Mesenchymal stem cell (in vitro differentiated cells and primary cell): ENCODE measurements at regions not wholly inside any gene's neighbourhood (a gene's known extent, or its start where the extent isn't known, plus 50 kb on each side); places are given as distances from the start of the nearest gene placed in this dataset.

Source experiments
- DNase-seq: peaks from one replicate; pipeline ENCODE4 v3.0.0-alpha.2; 2013
- H2AFZ ChIP-seq: one replicate; pipeline ENCODE4 v1.6.1; 2013; ENCODE audit warnings: low read depth, mild to moderate bottlenecking, control low read depth, inconsistent platforms, low read length, moderate library complexity
- H2AK5ac ChIP-seq: 2 replicates; pipeline ENCODE4 v1.6.1; 2013; ENCODE audit warnings: low read length, moderate library complexity, mild to moderate bottlenecking, inconsistent platforms; ENCODE audit not compliant: severe bottlenecking
- H2BK120ac ChIP-seq: one replicate; pipeline ENCODE4 v1.6.1; 2013; ENCODE audit warnings: low read depth, mild to moderate bottlenecking, inconsistent platforms, low read length, moderate library complexity
- H2BK12ac ChIP-seq, 2 experiments: one replicate each; pipeline ENCODE4 v1.6.1; 2013; ENCODE audit warnings: inconsistent platforms in 2 of 2, low read length in 2 of 2, mild to moderate bottlenecking in 2 of 2, moderate library complexity in 2 of 2, control low read depth in 1 of 2
- H2BK15ac ChIP-seq: one replicate; pipeline ENCODE4 v1.6.1; 2013; ENCODE audit warnings: mild to moderate bottlenecking, low read depth, inconsistent platforms; ENCODE audit not compliant: poor library complexity, severe bottlenecking
- H2BK5ac ChIP-seq: 2 replicates; pipeline ENCODE4 v1.6.1; 2013; ENCODE audit warnings: low read depth, mild to moderate bottlenecking, low read length, control low read depth, inconsistent platforms; ENCODE audit not compliant: poor library complexity, severe bottlenecking
- H3K14ac ChIP-seq, 2 experiments: one replicate each; pipeline ENCODE4 v1.6.1; 2013; ENCODE audit warnings: inconsistent platforms in 2 of 2, low read length in 2 of 2, control low read depth in 1 of 2, mild to moderate bottlenecking in 1 of 2, moderate library complexity in 1 of 2
- H3K18ac ChIP-seq, 2 experiments: one replicate each; pipeline ENCODE4 v1.6.1; 2013; ENCODE audit warnings: inconsistent platforms in 2 of 2, low read length in 2 of 2, control low read depth in 1 of 2, low read depth in 1 of 2, mild to moderate bottlenecking in 1 of 2
- H3K23ac ChIP-seq, 2 experiments: one replicate each; pipeline ENCODE4 v1.6.1; 2013; ENCODE audit warnings: inconsistent platforms in 2 of 2, low read length in 2 of 2, mild to moderate bottlenecking in 2 of 2, moderate library complexity in 2 of 2, control low read depth in 1 of 2
- H3K27ac ChIP-seq: 2 replicates; pipeline ENCODE4 v1.5.1; 2013; ENCODE audit warnings: mild to moderate bottlenecking, moderate library complexity, low read length, control low read depth, inconsistent platforms; ENCODE audit not compliant: poor library complexity, severe bottlenecking
- H3K27me3 ChIP-seq, 2 experiments: 2 replicates each; pipeline versions ENCODE4 v1.6.1 to v1.7.0; 2013; ENCODE audit warnings: low read length in 2 of 2, mild to moderate bottlenecking in 2 of 2, moderate library complexity in 2 of 2, control low read depth in 1 of 2, inconsistent platforms in 1 of 2; ENCODE audit not compliant: control insufficient read depth in 1 of 2, insufficient read depth in 1 of 2
- H3K36me3 ChIP-seq, 2 experiments: 2 replicates each; pipeline versions ENCODE4 v1.6.1 to v1.7.0; 2013; ENCODE audit warnings: low read length in 2 of 2, control low read depth in 1 of 2, inconsistent platforms in 1 of 2, low read depth in 1 of 2, mild to moderate bottlenecking in 1 of 2; ENCODE audit not compliant: insufficient read depth in 2 of 2, control insufficient read depth in 1 of 2
- H3K4ac ChIP-seq, 2 experiments: one replicate each; pipeline ENCODE4 v1.6.1; 2013; ENCODE audit warnings: inconsistent platforms in 2 of 2, low read length in 2 of 2, mild to moderate bottlenecking in 2 of 2, moderate library complexity in 2 of 2, control low read depth in 1 of 2, low read depth in 1 of 2
- H3K4me1 ChIP-seq: 2 replicates; pipeline ENCODE4 v1.6.1; 2013; ENCODE audit warnings: low read depth, low read length, control low read depth; ENCODE audit not compliant: control insufficient read depth, insufficient read depth
- H3K4me2 ChIP-seq: 2 replicates; pipeline ENCODE4 v1.6.1; 2013; ENCODE audit warnings: low read length, mild to moderate bottlenecking, inconsistent platforms; ENCODE audit not compliant: poor library complexity, severe bottlenecking
- H3K4me3 ChIP-seq, 2 experiments: 2 replicates each; pipeline versions ENCODE4 v1.5.1 to v1.7.0; 2013; ENCODE audit warnings: low read length in 2 of 2, mild to moderate bottlenecking in 2 of 2, control low read depth in 1 of 2, low read depth in 1 of 2; ENCODE audit not compliant: insufficient read depth in 1 of 2
- H3K79me1 ChIP-seq: replicated peaks from 2 replicates; pipeline ENCODE4 v1.6.1; 2013; ENCODE audit warnings: mild to moderate bottlenecking, control low read depth, low read length, inconsistent platforms; ENCODE audit not compliant: poor library complexity, severe bottlenecking
- H3K9ac ChIP-seq: 2 replicates; pipeline ENCODE4 v1.7.0; 2013; ENCODE audit warnings: mild to moderate bottlenecking, low read length, moderate library complexity
- H3K9me3 ChIP-seq: 2 replicates; pipeline ENCODE4 v1.7.0; 2013; ENCODE audit warnings: mild to moderate bottlenecking, low read length; ENCODE audit not compliant: control insufficient read depth
- H4K8ac ChIP-seq: one replicate; pipeline ENCODE4 v1.6.1; 2013; ENCODE audit warnings: inconsistent platforms, mild to moderate bottlenecking, low read length, moderate library complexity
- H4K91ac ChIP-seq: one replicate; pipeline ENCODE4 v1.6.1; 2013; ENCODE audit warnings: mild to moderate bottlenecking, low read length, inconsistent platforms
- WGBS: methylation state at CpG from one replicate; pipeline ENCODE4 v1.1.7; 2013; ENCODE audit warnings: mixed read lengths; 5-methylcytosine and 5-hydroxymethylcytosine counted together

DNA sequence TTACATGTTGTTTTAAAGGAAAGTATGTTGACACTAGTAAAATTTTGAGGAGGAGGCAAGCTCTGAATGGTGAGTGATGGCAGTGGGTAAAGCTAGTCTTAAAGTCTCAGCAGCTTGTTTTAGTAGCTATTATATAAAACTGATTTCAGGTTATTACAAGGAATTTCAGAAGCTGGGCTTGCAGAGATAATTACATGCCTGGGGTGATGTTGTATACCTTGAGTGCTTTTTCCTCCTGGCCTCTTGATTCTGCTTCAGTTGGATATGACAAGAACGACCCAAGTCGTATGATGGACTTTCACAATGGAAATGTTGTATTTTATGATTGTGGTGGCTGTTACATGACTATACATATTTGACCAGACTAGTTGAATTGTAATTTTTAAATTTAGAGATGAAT, 175.5 kb upstream of the ADGRL3 start:
- H4K8ac ChIP-seq: no peak overlapping the region
- no peak overlapping the region for H3K14ac ChIP-seq
- no peaks in the 10 kb centered on the region for H3K27me3 ChIP-seq
- no peak overlapping the region for H2AFZ ChIP-seq
- H3K4me1 ChIP-seq: no peaks in the 10 kb centered on the region
- no peaks in the 10 kb centered on the region for H3K36me3 ChIP-seq
- H3K4ac ChIP-seq: no peak overlapping the region
- DNase-seq: no peak
- H2BK120ac ChIP-seq: no peak overlapping the region
- 93% methylated on average over 2 of the region's 2 CpGs for WGBS
- no peak overlapping the region for H3K4me2 ChIP-seq
- H2BK15ac ChIP-seq: no peak overlapping the region
- no peak overlapping the region for H3K23ac ChIP-seq
- no peak overlapping the region for H3K27ac ChIP-seq
- no peak overlapping the region for H2BK12ac ChIP-seq
- H2BK5ac ChIP-seq: no peak overlapping the region
- H3K79me1 ChIP-seq: no peaks in the 10 kb centered on the region
- no peak overlapping the region for H3K18ac ChIP-seq
- no peaks in the 10 kb centered on the region for H3K9me3 ChIP-seq
- H3K4me3 ChIP-seq: no peak overlapping the region
- H4K91ac ChIP-seq: no peak overlapping the region
- H2AK5ac ChIP-seq: no peak overlapping the region
- no peak overlapping the region for H3K9ac ChIP-seq

DNA sequence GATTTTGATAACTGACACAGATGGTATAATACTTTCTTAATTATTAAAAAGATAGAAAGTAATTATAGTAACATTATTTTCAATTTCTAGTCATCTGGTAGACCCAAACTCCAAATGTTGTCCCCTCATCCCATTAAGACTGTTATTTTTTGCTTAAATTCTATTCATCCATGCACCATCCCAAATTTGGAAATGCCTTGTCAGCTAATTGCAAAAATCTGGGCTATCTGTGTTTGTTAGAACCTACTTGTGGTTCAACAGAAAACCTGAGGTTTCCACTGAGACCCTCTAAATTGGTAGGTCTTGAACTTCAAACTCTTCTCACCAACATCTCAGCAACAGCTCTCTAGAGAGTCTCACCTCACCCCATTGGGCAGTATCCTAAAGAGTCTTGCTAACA, 172.2 kb upstream of the ADGRL3 start:
- Histone ChIP-seq H2BK120ac (no peak overlapping the region), H3K79me1 (no peaks in the 10 kb centered on the region), H2AK5ac (no peak overlapping the region), H2BK5ac (no peak overlapping the region), H4K91ac (no peak overlapping the region), H3K4ac (no peak overlapping the region), H3K27me3 (no peaks in the 10 kb centered on the region), H3K9ac (no peak overlapping the region), H3K9me3 (peaks cover 3% of the 10 kb centered on the region), H3K14ac (no peak overlapping the region), H2BK12ac (no peak overlapping the region), H3K36me3 (no peaks in the 10 kb centered on the region), H3K27ac (no peak overlapping the region), H2BK15ac (no peak overlapping the region), H2AFZ (no peak overlapping the region), H3K4me3 (no peak overlapping the region), H3K4me2 (no peak overlapping the region), H4K8ac (no peak overlapping the region), H3K23ac (no peak overlapping the region), H3K4me1 (no peaks in the 10 kb centered on the region), H3K18ac (no peak overlapping the region)
- no peak for DNase-seq

DNA sequence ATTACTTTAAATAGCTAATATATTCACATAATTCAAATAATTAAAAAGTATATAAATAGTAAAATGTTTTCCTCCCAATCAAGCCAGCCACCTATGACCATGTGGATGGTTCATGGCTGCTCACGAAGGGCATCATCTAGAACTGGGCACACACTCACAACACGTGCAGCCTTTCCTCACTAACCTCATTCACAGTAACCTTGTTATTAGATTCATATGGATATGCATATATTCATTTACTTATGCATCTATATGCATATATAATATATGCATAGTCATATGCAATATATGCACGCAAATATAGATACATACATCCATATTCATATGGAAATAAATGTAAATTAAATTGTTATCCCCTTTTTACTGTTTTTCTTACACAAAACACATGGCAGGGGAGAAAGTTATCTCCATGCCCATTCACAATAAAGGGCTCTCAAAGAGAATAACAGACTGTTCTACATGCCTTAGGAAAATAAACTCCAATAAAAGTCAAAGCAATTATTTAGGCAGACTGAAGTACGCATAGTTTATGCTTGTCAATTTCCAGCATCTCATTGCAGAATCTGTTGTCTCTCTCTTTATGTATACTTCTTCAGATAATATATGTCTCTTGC, 163.9 kb upstream of the ADGRL3 start:
- Histone ChIP-seq H3K9ac (no peak overlapping the region), H2AK5ac (no peak overlapping the region), H3K4ac (no peak overlapping the region), H3K79me1 (no peaks in the 10 kb centered on the region), H2BK15ac (no peak overlapping the region), H4K91ac (no peak overlapping the region), H3K18ac (no peak overlapping the region), H2BK120ac (no peak overlapping the region), H2BK5ac (no peak overlapping the region), H3K4me2 (no peak overlapping the region), H2AFZ (no peak overlapping the region), H3K4me1 (no peaks in the 10 kb centered on the region), H3K27ac (no peak overlapping the region), H4K8ac (no peak overlapping the region), H2BK12ac (no peak overlapping the region), H3K27me3 (no peaks in the 10 kb centered on the region), H3K4me3 (no peak overlapping the region), H3K14ac (no peak overlapping the region), H3K36me3 (no peaks in the 10 kb centered on the region), H3K23ac (no peak overlapping the region), H3K9me3 (peaks cover 12% of the 10 kb centered on the region)
- WGBS: 95% methylated on average over 2 of the region's 4 CpGs
- no peak for DNase-seq

DNA sequence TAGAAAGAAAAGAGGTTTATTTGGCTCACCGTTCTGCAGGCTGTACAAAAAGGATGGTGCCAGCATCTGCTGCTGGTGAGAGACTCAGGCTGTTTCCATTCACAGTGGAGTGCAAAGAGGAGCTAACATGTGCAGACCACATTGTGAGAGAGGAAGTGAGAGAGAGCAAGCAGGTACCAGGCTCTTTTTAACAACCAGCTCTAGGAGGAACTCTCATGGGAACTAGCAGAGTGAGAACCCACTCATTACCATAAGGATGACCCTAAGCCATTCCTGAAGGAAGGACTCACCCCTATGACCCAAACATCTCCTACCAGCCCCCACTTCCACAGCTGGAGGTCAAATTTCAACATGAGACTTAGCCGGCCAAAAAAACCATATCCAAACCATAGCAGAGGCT, 158.6 kb upstream of the ADGRL3 start:
- Histone ChIP-seq H2BK15ac (no peak overlapping the region), H3K4me2 (no peak overlapping the region), H3K36me3 (no peaks in the 10 kb centered on the region), H3K18ac (no peak overlapping the region), H3K23ac (no peak overlapping the region), H3K27me3 (no peaks in the 10 kb centered on the region), H3K9ac (no peak overlapping the region), H3K4ac (no peak overlapping the region), H3K4me1 (no peaks in the 10 kb centered on the region), H3K27ac (no peak overlapping the region), H2BK120ac (no peak overlapping the region), H4K8ac (no peak overlapping the region), H2AFZ (no peak overlapping the region), H3K79me1 (no peaks in the 10 kb centered on the region), H3K4me3 (no peak overlapping the region), H4K91ac (no peak overlapping the region), H3K9me3 (peaks cover 6% of the 10 kb centered on the region), H2BK5ac (no peak overlapping the region), H3K14ac (no peak overlapping the region), H2BK12ac (no peak overlapping the region), H2AK5ac (no peak overlapping the region)
- no peak for DNase-seq
- 68% methylated on average over 1 of the region's 2 CpGs for WGBS
